Natural killer cell treated with Interleukin-12 subunit alpha and Interleukin-12 subunit beta and Interleukin-15 and Interleukin-18, amount 100 ng/mL, for 72 hours (primary cell): ENCODE measurements at regions not wholly inside any gene's neighbourhood (a gene's known extent, or its start where the extent isn't known, plus 50 kb on each side); places are given as distances from the start of the nearest gene placed in this dataset.

Source experiments
- ATAC-seq, 2 donors: fragments of 150-1000 bp; cut with Tn5 transposase in 1 of 2; sonication (Bioruptor Pico), chemical (Tn5 transposase) in 1 of 2; 2 replicates each; pipeline ENCODE4 v1.10.0; 2021
- DNase-seq: peaks from one replicate; pipeline ENCODE4 v3.0.0; 2022; ENCODE audit warnings: low spot score
- H3K27ac Mint-ChIP-seq, 2 donors: 1 replicate in 1 of 2; 2 replicates in 1 of 2; pipeline ENCODE4 v1.8.0; 2022; ENCODE audit warnings: mixed read lengths in 2 of 2, mild to moderate bottlenecking in 1 of 2, moderate library complexity in 1 of 2
- H3K27me3 Mint-ChIP-seq, 2 donors: 1 replicate in 1 of 2; 2 replicates in 1 of 2; pipeline ENCODE4 v1.8.0; 2022; ENCODE audit warnings: mixed read lengths in 2 of 2
- H3K36me3 Mint-ChIP-seq: one replicate; pipeline ENCODE4 v1.8.0; 2022; ENCODE audit warnings: mixed read lengths
- H3K4me1 Mint-ChIP-seq, 2 donors: 1 replicate in 1 of 2; 2 replicates in 1 of 2; pipeline ENCODE4 v1.8.0; 2022; ENCODE audit warnings: low read depth in 2 of 2, mixed read lengths in 2 of 2, mild to moderate bottlenecking in 1 of 2
- H3K4me3 Mint-ChIP-seq: one replicate; pipeline ENCODE4 v1.8.0; 2022; ENCODE audit warnings: mixed read lengths
- H3K9me3 Mint-ChIP-seq: 2 replicates; pipeline ENCODE4 v1.8.0; 2022; ENCODE audit warnings: mixed read lengths

GRCh38 chr12:75974323-75975187, 57.0 kb downstream of the PHLDA1 start:
- Mint-ChIP-seq H3K9me3 (peaks cover 8% of the 10 kb centered on the region), H3K27ac (peak overlapping the region in 1 of 2 donors; percentile 91), H3K36me3 (peaks cover 11% of the 10 kb centered on the region), H3K4me3 (no peak overlapping the region), H3K27me3 (no peaks in the 10 kb centered on the region), H3K4me1 (peaks cover 53 to 60% of the 10 kb centered on the region in 2 donors)
- DNase-seq, result no peak
- no peak for ATAC-seq

- H3K27ac Mint-ChIP-seq, result peak overlapping the region in 1 of 2 donors; percentile 93
- ATAC-seq (no peak), DNase-seq (no peak)
- H3K9me3 Mint-ChIP-seq, result peaks cover 8% of the 10 kb centered on the region
- H3K36me3 Mint-ChIP-seq, result peaks cover 11% of the 10 kb centered on the region
- no peaks in the 10 kb centered on the region for H3K27me3 Mint-ChIP-seq
- peaks cover 40 to 44% of the 10 kb centered on the region in 2 donors for H3K4me1 Mint-ChIP-seq
- no peak overlapping the region for H3K4me3 Mint-ChIP-seq
These were observed 60.3 kb downstream of the PHLDA1 start for GRCh38 chr12:75971253-75971652.

GRCh38 chr12:75970310-75970709, 61.3 kb downstream of the PHLDA1 start:
- Mint-ChIP-seq H3K27ac (peak overlapping the region; percentile 67 to 93), H3K36me3 (peaks cover 11% of the 10 kb centered on the region)

DNA sequence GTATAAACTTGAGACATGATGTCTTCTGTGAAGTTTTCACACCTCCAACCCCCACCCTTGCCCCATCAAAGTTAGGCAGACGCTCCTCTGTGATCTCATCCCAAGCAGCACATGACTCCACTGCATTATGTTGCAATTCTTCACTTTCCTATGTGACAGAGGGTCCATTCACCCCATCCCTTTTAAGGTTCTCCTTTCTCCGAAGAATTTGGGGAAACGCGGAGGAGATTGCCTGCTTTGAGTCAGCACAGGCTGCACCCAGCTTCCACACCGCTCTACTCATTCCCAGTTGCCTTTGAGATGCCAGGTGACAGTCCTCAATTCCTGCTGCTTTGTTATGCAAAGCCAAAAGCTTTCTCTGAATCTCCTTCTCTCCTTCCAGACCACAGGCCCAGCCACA, 61.8 kb downstream of the PHLDA1 start:
- peaks cover 45 to 49% of the 10 kb centered on the region in 2 donors for H3K4me1 Mint-ChIP-seq
- peak overlapping the region; percentile 67 to 93 for H3K27ac Mint-ChIP-seq
- ATAC-seq (peak; percentile 71 to 84), DNase-seq (no peak)
- H3K9me3 Mint-ChIP-seq, result peaks cover 8% of the 10 kb centered on the region
- no peaks in the 10 kb centered on the region for H3K27me3 Mint-ChIP-seq
- peak overlapping the region; percentile 51 for H3K4me3 Mint-ChIP-seq
- H3K36me3 Mint-ChIP-seq, result peaks cover 11% of the 10 kb centered on the region

More at GRCh38 chr12:75970310-75970709, 61.3 kb downstream of the PHLDA1 start:
- Mint-ChIP-seq H3K27me3 (no peaks in the 10 kb centered on the region), H3K4me3 (peak overlapping the region; percentile 51), H3K9me3 (peaks cover 8% of the 10 kb centered on the region), H3K4me1 (peaks cover 43 to 47% of the 10 kb centered on the region in 2 donors)
- DNase-seq, result no peak
- peak; percentile 34 to 68 for ATAC-seq

- Mint-ChIP-seq H3K27me3 (no peaks in the 10 kb centered on the region), H3K4me1 (peaks cover 52 to 56% of the 10 kb centered on the region in 2 donors), H3K36me3 (no peaks in the 10 kb centered on the region), H3K9me3 (peaks cover 4% of the 10 kb centered on the region), H3K4me3 (peak overlapping the region; percentile 21), H3K27ac (peak overlapping the region; percentile 66 to 73)
- ATAC-seq (no peak), DNase-seq (no peak)
These were observed 65.9 kb downstream of the PHLDA1 start for GRCh38 chr12:75965661-75966060.

DNA sequence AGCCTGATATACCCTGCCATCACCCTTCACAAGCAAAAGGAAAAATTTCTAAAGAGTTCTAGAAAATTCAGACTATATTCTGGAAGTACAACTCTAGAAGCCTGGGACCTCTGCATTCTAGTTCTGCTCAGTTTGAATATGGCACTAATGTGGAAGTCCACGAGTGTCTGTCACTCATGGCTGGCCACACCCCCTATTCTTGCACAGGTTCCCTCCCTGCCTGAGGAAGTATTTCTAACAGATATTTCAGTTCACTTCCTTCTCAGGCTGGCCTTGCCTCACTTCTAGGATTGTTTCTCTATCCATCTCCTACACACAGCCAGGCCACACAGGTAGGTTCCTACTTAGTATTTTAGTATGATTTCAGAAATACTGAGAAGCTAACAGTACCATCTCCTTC, 67.4 kb downstream of the PHLDA1 start:
- peak in 1 of 2 donors; percentile 63 for ATAC-seq
- Mint-ChIP-seq H3K36me3 (no peaks in the 10 kb centered on the region), H3K9me3 (no peaks in the 10 kb centered on the region), H3K27me3 (no peaks in the 10 kb centered on the region), H3K27ac (peak overlapping the region; percentile 66 to 70), H3K4me1 (peaks cover 47 to 54% of the 10 kb centered on the region in 2 donors), H3K4me3 (no peak overlapping the region)
- no peak for DNase-seq

- ATAC-seq (no peak), DNase-seq (no peak)
- H3K4me3 Mint-ChIP-seq, result no peak overlapping the region
- H3K27me3 Mint-ChIP-seq, result no peaks in the 10 kb centered on the region
- H3K27ac Mint-ChIP-seq, result no peak overlapping the region
- peaks cover 54 to 60% of the 10 kb centered on the region in 2 donors for H3K4me1 Mint-ChIP-seq
- H3K36me3 Mint-ChIP-seq, result no peaks in the 10 kb centered on the region
- no peaks in the 10 kb centered on the region for H3K9me3 Mint-ChIP-seq
These were observed 69.7 kb downstream of the PHLDA1 start for GRCh38 chr12:75961878-75962277.

DNA sequence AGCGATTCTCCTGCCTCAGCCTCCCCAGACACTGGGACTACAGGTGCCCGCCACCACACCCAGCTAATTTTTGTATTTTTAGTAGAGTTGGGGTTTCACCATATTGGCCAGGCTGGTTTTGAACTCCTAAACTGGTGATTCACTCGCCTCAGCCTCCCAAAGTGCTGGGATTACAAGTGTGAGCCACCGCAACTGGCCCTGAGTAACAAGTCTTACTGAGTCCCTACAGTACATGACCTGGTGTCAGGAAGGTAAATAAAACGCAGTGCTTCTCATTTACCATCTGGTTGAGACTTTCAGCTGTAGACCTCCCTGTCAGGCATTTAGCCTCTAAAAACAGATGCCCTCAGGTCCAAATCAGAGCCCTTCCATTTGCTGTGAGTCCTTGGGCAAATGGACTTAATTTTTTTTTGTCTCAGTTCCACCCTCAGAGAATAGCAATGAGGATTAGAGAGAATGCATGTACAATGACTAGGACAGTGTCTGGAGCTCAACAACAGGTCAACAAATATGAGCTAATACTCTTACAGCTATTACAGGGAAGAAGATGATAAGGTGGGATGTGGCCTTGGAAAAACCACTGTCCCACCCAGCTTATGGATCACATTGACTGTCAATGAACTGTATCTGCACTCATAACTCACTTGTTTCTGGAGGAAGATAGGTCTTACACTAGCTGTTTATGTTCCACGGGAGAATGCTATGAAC, 70.5 kb downstream of the PHLDA1 start:
- no peaks in the 10 kb centered on the region for H3K9me3 Mint-ChIP-seq
- H3K4me3 Mint-ChIP-seq, result no peak overlapping the region
- H3K27ac Mint-ChIP-seq, result no peak overlapping the region
- DNase-seq (no peak), ATAC-seq (no peak)
- peaks cover 46 to 53% of the 10 kb centered on the region in 2 donors for H3K4me1 Mint-ChIP-seq
- H3K36me3 Mint-ChIP-seq, result no peaks in the 10 kb centered on the region
- no peaks in the 10 kb centered on the region for H3K27me3 Mint-ChIP-seq

GRCh38 chr12:75960086-75960910, 71.3 kb downstream of the PHLDA1 start:
- Mint-ChIP-seq H3K27ac (peak overlapping the region; percentile 83 to 88), H3K36me3 (no peaks in the 10 kb centered on the region), H3K4me1 (peaks cover 38 to 45% of the 10 kb centered on the region in 2 donors), H3K4me3 (no peak overlapping the region), H3K9me3 (no peaks in the 10 kb centered on the region), H3K27me3 (no peaks in the 10 kb centered on the region)
- DNase-seq (no peak), ATAC-seq (no peak)

DNA sequence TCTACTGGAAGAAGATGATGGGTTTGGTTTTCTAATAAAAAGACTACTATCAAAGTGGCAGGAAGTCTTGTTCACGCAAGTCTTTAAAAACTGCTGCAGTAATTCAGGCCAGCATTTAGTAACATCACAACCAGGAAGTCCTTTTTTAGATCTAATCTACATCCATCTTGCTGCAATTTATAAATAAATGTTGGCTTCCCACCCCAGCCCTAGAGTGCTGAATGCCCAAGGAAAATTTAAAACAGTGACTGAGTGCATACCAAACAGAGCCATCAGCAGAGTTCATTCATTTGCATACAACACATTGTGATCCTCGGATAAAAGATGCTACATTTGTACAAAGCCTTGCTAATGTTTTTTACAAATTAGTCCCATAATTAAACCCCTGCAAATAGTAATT, 72.1 kb downstream of the PHLDA1 start:
- Mint-ChIP-seq H3K27ac (peak overlapping the region; percentile 83 to 88), H3K9me3 (no peaks in the 10 kb centered on the region), H3K27me3 (no peaks in the 10 kb centered on the region), H3K36me3 (no peaks in the 10 kb centered on the region), H3K4me3 (peak overlapping the region; percentile 51), H3K4me1 (peaks cover 33 to 37% of the 10 kb centered on the region in 2 donors)
- DNase-seq, result no peak
- ATAC-seq, result no peak

DNA sequence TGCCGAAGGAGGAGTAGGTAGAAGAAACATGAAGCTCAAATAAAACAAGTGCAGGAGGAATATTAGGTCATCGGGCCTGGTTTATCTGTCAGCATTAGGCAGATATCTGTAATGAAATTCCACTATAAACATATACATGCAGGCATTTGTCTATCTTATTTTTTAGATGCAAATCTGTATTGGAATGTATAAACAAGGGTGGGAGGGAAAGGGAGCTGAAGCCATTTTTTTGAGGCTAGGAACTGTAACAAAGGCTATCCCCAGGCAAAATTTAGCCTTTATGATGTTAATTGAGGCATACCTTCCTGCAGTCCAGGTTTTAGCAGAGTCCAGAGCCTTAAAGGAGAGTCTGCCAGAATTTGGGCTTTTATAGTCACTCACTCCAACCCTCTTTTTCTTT, 72.5 kb downstream of the PHLDA1 start:
- Mint-ChIP-seq H3K27ac (peak overlapping the region; percentile 83 to 88), H3K9me3 (no peaks in the 10 kb centered on the region), H3K4me1 (peaks cover 29 to 33% of the 10 kb centered on the region in 2 donors), H3K4me3 (peak overlapping the region; percentile 51), H3K36me3 (no peaks in the 10 kb centered on the region), H3K27me3 (no peaks in the 10 kb centered on the region)
- no peak for DNase-seq
- ATAC-seq, result no peak

DNA sequence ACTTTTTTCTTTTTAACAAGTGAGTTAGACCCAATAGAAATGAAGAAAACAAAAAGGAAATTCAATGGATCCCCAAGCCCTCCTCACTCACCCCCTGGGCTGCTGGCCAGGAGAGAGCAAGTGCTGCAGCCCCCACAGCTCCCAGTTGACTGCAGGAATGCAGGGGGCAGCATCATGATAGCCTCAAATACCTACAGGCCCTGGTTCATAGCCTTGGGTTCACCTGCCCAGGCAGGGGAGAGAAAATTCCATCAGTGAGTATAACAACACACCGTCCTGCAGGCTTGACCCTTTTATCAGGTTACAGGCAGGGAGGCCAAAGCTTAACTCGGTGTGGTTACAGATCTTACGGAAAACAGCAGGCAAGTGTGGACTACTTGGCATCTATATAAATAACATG, 76.3 kb downstream of the PHLDA1 start:
- Mint-ChIP-seq H3K36me3 (no peaks in the 10 kb centered on the region), H3K4me3 (no peak overlapping the region), H3K27ac (peak overlapping the region in 1 of 2 donors; percentile 47), H3K4me1 (peaks cover 18 to 20% of the 10 kb centered on the region in 2 donors), H3K27me3 (no peaks in the 10 kb centered on the region), H3K9me3 (no peaks in the 10 kb centered on the region)
- ATAC-seq, result no peak
- DNase-seq, result no peak

GRCh38 chr12:75954749-75955148, 76.8 kb downstream of the PHLDA1 start:
- ATAC-seq (no peak), DNase-seq (no peak)
- Mint-ChIP-seq H3K36me3 (no peaks in the 10 kb centered on the region), H3K27ac (peak overlapping the region in 1 of 2 donors; percentile 47), H3K4me3 (no peak overlapping the region), H3K27me3 (no peaks in the 10 kb centered on the region), H3K4me1 (peaks cover 13 to 17% of the 10 kb centered on the region in 2 donors), H3K9me3 (no peaks in the 10 kb centered on the region)
